ENCODE measurements at regions not wholly inside any gene's neighbourhood (a gene's known extent, or its start where the extent isn't known, plus 50 kb on each side); places are given as distances from the start of the nearest gene placed in this dataset.

GRCh38 chr13:34464011-34464410 lies 478.1 kb upstream of the NBEA start:
- Histone ChIP-seq H3K9me3 (no peaks in the 10 kb centered on the region), H3K4me3 (no peak overlapping the region), H3K27me3 (no peaks in the 10 kb centered on the region), H3K4me1 (peaks cover 0 to 27% (median 21%) of the 10 kb centered on the region in 3 donors), H3K27ac (no peak overlapping the region), H3K36me3 (no peaks in the 10 kb centered on the region)
- 17 to 52% methylated on average over 3 of the region's 3 CpGs for WGBS, 2 donors
- intact Hi-C loops (cut with DNase I): no loop called here
- TF ChIP-seq POLR2A (IDR thresholded peaks at IDR 0.05) (no peak), CTCF (IDR thresholded peaks at IDR 0.05) (no peak)
- no peak for DNase-seq

DNA sequence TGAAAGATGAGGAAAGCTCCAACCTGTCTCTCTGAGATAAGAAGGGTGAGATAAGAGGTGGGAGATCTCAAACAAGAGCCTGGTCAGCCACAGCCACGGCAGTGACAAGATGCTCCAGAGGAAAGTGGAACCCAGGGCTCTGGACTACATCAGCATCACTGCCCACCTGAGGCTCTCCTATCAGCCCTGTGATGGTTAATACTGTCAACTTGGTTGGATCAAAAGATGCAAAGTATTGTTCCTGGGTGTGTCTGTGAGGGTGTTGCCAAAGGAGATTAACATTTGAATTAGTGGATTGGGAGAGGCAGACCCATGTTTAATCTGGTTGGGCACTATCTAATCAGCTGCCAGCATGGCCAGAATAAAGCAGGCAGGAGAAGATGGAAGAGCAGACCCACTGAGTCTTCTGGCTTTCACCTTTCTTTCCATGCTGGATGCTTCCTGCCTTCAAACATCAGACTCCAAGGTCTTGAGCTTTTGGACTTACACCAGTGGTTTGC lies 476.6 kb upstream of the NBEA start:
- no peak for TF ChIP-seq POLR2A (IDR thresholded peaks at IDR 0.05)
- no peak for TF ChIP-seq CTCF (IDR thresholded peaks at IDR 0.05)
- H3K36me3 ChIP-seq: no peaks in the 10 kb centered on the region
- H3K9me3 ChIP-seq: no peaks in the 10 kb centered on the region
- 63 to 90% methylated on average over 1 of the region's 1 CpG for WGBS, 2 donors
- no peak for DNase-seq
- no peak overlapping the region for H3K27ac ChIP-seq
- no peaks in the 10 kb centered on the region for H3K27me3 ChIP-seq
- H3K4me1 ChIP-seq: peaks cover 0 to 27% (median 18%) of the 10 kb centered on the region in 3 donors
- no peak overlapping the region for H3K4me3 ChIP-seq
- intact Hi-C loops (cut with DNase I): no loop called here

DNA sequence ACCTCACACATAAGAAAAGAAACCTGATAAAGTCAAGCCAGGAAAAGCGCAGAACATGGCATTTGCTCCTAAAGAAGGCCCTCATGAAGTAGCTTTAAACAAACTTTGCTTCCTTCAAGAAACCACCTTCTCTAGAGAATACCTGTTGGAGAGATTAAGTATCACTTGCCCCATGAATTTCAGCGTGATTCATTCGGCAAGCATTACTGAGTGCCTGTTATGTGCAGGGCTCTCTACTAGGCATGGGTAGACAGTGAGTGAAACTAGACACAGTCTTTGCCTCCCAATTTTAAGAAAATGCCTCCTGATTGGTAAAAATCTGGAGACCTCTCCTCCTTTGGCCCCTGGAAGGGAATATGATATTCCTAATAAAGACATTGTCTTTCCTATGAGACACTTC lies 475.8 kb upstream of the NBEA start:
- no peaks in the 10 kb centered on the region for H3K36me3 ChIP-seq
- no peak for DNase-seq
- H3K27ac ChIP-seq: no peak overlapping the region
- intact Hi-C loops (cut with DNase I): no loop called here
- no peaks in the 10 kb centered on the region for H3K27me3 ChIP-seq
- peaks cover 0 to 27% (median 18%) of the 10 kb centered on the region in 3 donors for H3K4me1 ChIP-seq
- WGBS, 2 donors: 88% methylated on average over 3 of the region's 3 CpGs
- TF ChIP-seq POLR2A (IDR thresholded peaks at IDR 0.05) (no peak), CTCF (IDR thresholded peaks at IDR 0.05) (no peak)
- H3K4me3 ChIP-seq: no peak overlapping the region
- no peaks in the 10 kb centered on the region for H3K9me3 ChIP-seq

- no peak for TF ChIP-seq POLR2A (IDR thresholded peaks at IDR 0.05)
- TF ChIP-seq CTCF (IDR thresholded peaks at IDR 0.05): no peak
- intact Hi-C loops (cut with DNase I): no loop called here
- 36 to 61% methylated on average over 2 to 3 of the region's 3 CpGs for WGBS, 2 donors
- no peaks in the 10 kb centered on the region for H3K9me3 ChIP-seq
- no peaks in the 10 kb centered on the region for H3K27me3 ChIP-seq
- H3K4me3 ChIP-seq: no peak overlapping the region
- H3K36me3 ChIP-seq: no peaks in the 10 kb centered on the region
- H3K27ac ChIP-seq: no peak overlapping the region
- no peak for DNase-seq
- peaks cover 0 to 27% (median 18%) of the 10 kb centered on the region in 3 donors for H3K4me1 ChIP-seq
These were observed 474.5 kb upstream of the NBEA start for GRCh38 chr13:34467450-34468083.

DNA sequence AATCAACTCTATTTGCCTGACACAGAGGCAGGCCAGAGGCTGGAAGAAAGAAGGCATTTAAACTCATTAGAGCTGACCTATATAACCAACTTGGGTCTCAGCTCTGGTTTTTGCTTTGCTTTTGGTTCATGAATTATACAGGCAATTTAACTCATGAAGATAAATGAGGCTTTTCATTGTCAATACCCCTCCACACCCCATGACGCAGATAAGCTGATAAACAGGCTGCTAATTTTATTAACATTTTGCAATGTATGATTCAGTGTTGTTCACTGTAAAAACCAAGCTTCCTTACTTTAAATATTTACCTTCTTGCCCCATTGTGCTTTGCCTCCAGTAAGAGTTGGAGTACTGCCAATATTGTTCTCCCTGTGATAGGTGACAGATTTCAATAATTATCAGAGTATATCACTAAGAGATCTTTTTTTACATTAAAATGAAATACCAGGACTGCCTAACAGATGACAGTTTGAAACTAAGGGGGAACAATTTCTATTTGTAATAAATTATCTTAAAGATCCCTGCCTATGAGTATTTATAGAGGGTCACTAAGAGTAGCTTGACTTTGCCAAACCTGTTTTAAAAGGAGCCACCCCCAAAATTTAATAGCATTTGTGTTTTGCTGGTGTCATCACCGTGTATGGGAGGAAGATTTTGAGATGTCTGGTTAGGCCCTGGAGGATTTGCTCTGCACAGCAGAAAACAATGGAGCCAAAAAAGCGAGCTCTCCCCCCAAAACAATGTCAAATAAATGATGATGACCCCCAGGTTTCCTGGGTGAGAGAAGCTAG lies 472.7 kb upstream of the NBEA start:
- no peaks in the 10 kb centered on the region for H3K27me3 ChIP-seq
- H3K27ac ChIP-seq: peak overlapping the region in 1 of 4 donors; percentile 16
- H3K36me3 ChIP-seq: no peaks in the 10 kb centered on the region
- TF ChIP-seq CTCF (IDR thresholded peaks at IDR 0.05) (no peak), POLR2A (IDR thresholded peaks at IDR 0.05) (no peak)
- no peak overlapping the region for H3K4me3 ChIP-seq
- no peaks in the 10 kb centered on the region for H3K9me3 ChIP-seq
- no peak for DNase-seq
- intact Hi-C loops (cut with DNase I): no loop called here
- WGBS, 2 donors: 42 to 49% methylated on average over 3 of the region's 3 CpGs
- peaks cover 0 to 27% (median 14%) of the 10 kb centered on the region in 3 donors for H3K4me1 ChIP-seq

Data from esophagus squamous epithelium (tissue), 5 donors.